Testis (tissue), 2 donors: ENCODE measurements at regions not wholly inside any gene's neighbourhood (a gene's known extent, or its start where the extent isn't known, plus 50 kb on each side); places are given as distances from the start of the nearest gene placed in this dataset.

ENCODE experiments used
- DNase-seq: peaks from one replicate; pipeline ENCODE4 v3.0.0-alpha.2; 2019
- H3K27ac ChIP-seq, 2 donors: fragments of 200-600 bp; sonication (generic); one replicate each; pipeline ENCODE4 v1.5.1; 2019
- H3K27me3 ChIP-seq: fragments of 200-600 bp; sonication (generic); one replicate; pipeline ENCODE4 v1.5.1; 2019
- H3K36me3 ChIP-seq: fragments of 200-600 bp; sonication (generic); one replicate; pipeline ENCODE4 v1.5.1; 2017; ENCODE audit warnings: low read depth; ENCODE audit errors: missing control alignments
- H3K4me1 ChIP-seq: fragments of 200-600 bp; sonication (generic); one replicate; pipeline ENCODE4 v1.5.1; 2019
- H3K4me3 ChIP-seq, 2 donors: fragments of 200-600 bp; sonication (generic); one replicate each; pipeline ENCODE4 v1.5.1; 2017 to 2019
- H3K9me3 ChIP-seq: fragments of 200-600 bp; sonication (generic); one replicate; pipeline ENCODE4 v1.5.1; 2017
- CTCF ChIP-seq, 3 experiments: fragments of 450-650 bp in 2 of 3; fragments of 200-600 bp in 1 of 3; sonication (generic) in 1 of 3; IDR thresholded peaks; one replicate each; pipeline ENCODE4 v1.5.1; 2016 to 2019; ENCODE audit warnings: antibody characterized with exemption in 3 of 3, mild to moderate bottlenecking in 2 of 3, moderate library complexity in 1 of 3
- POLR2A ChIP-seq: fragments of 450-650 bp; IDR thresholded peaks from one replicate; pipeline ENCODE4 v1.6.1; 2017; ENCODE audit warnings: antibody characterized with exemption, mild to moderate bottlenecking, moderate library complexity
- WGBS, 2 donors: methylation state at CpG; one replicate each; pipeline ENCODE4 v1.1.5; 2018; 5-methylcytosine and 5-hydroxymethylcytosine counted together
- intact Hi-C: fragments of 100-400 bp; cut with DNase I; formaldehyde crosslinking; loops from one replicate; pipeline ENCODE4 v1.15.1; 2023; ENCODE audit warnings: low total_unique reads

- Histone ChIP-seq H3K4me1 (no peaks in the 10 kb centered on the region), H3K27me3 (no peaks in the 10 kb centered on the region), H3K4me3 (no peak overlapping the region), H3K27ac (no peak overlapping the region), H3K36me3 (no peaks in the 10 kb centered on the region), H3K9me3 (no peaks in the 10 kb centered on the region)
- no peak for TF ChIP-seq POLR2A
- TF ChIP-seq CTCF (IDR thresholded peaks at IDR 0.05): peak; percentile 38 to 46 (median 43)
- 69 to 80% methylated on average over 2 of the region's 2 CpGs for WGBS, 2 donors
- peak; percentile 78 for DNase-seq
- intact Hi-C loops: no loop called here
These were observed 457.4 kb downstream of the CENPC start for GRCh38 chr4:67087897-67088296.

- Histone ChIP-seq H3K4me3 (no peak overlapping the region), H3K27ac (no peak overlapping the region), H3K27me3 (no peaks in the 10 kb centered on the region), H3K9me3 (no peaks in the 10 kb centered on the region), H3K36me3 (no peaks in the 10 kb centered on the region), H3K4me1 (no peaks in the 10 kb centered on the region)
- intact Hi-C loops: no loop called here
- no peak for DNase-seq
- 65 to 84% methylated on average over 2 of the region's 2 CpGs for WGBS, 2 donors
- no peak for TF ChIP-seq CTCF (IDR thresholded peaks at IDR 0.05)
- no peak for TF ChIP-seq POLR2A
These were observed 460.5 kb downstream of the CENPC start for GRCh38 chr4:67084783-67085182.

- H3K27ac ChIP-seq: no peak overlapping the region
- 66 to 71% methylated on average over 5 of the region's 5 CpGs for WGBS, 2 donors
- H3K27me3 ChIP-seq: no peaks in the 10 kb centered on the region
- H3K4me3 ChIP-seq: no peak overlapping the region
- DNase-seq: no peak
- H3K9me3 ChIP-seq: no peaks in the 10 kb centered on the region
- H3K4me1 ChIP-seq: no peaks in the 10 kb centered on the region
- intact Hi-C loops: no loop called here
- TF ChIP-seq CTCF (IDR thresholded peaks at IDR 0.05) (no peak), POLR2A (no peak)
- H3K36me3 ChIP-seq: no peaks in the 10 kb centered on the region
These were observed 461.8 kb downstream of the CENPC start for GRCh38 chr4:67083496-67083895.

GRCh38 chr4:67082746-67083145 is 462.6 kb downstream of the CENPC start:
- H3K36me3 ChIP-seq: no peaks in the 10 kb centered on the region
- WGBS, 2 donors: 95 to 96% methylated on average over 5 of the region's 5 CpGs
- H3K27ac ChIP-seq: no peak overlapping the region
- TF ChIP-seq CTCF (IDR thresholded peaks at IDR 0.05) (no peak), POLR2A (no peak)
- DNase-seq: no peak
- intact Hi-C loops: no loop called here
- no peaks in the 10 kb centered on the region for H3K9me3 ChIP-seq
- no peak overlapping the region for H3K4me3 ChIP-seq
- no peaks in the 10 kb centered on the region for H3K27me3 ChIP-seq
- no peaks in the 10 kb centered on the region for H3K4me1 ChIP-seq

GRCh38 chr4:67080046-67080557 is 465.2 kb downstream of the CENPC start:
- no peak overlapping the region for H3K27ac ChIP-seq
- H3K4me1 ChIP-seq: no peaks in the 10 kb centered on the region
- WGBS, 2 donors: 74 to 78% methylated on average over 2 of the region's 2 CpGs
- H3K9me3 ChIP-seq: no peaks in the 10 kb centered on the region
- TF ChIP-seq POLR2A (no peak), CTCF (IDR thresholded peaks at IDR 0.05) (no peak)
- intact Hi-C loops: no loop called here
- no peaks in the 10 kb centered on the region for H3K36me3 ChIP-seq
- no peaks in the 10 kb centered on the region for H3K27me3 ChIP-seq
- DNase-seq: no peak
- no peak overlapping the region for H3K4me3 ChIP-seq
